NCI-H446 treated with DMSO at 0.1 percent for 48 hours (cell line): ENCODE measurements at regions not wholly inside any gene's neighbourhood (a gene's known extent, or its start where the extent isn't known, plus 50 kb on each side); places are given as distances from the start of the nearest gene placed in this dataset.
A peak's percentile ranks its signal among the peaks of the same experiment; 100 is the strongest.
"Not testable (repeated sequence)": the region's sequence is repeated elsewhere in the genome, so short reads cannot be mapped to it uniquely, and the experiment has no call there.

Experiments
- DNase-seq: peaks from one replicate; lab custom pipeline; 2025; lab: John Stamatoyannopoulos, UW

GRCh38 chr4:141290771-141291170 is 70.1 kb downstream of the ZNF330 start:
- no peak for DNase-seq

DNA sequence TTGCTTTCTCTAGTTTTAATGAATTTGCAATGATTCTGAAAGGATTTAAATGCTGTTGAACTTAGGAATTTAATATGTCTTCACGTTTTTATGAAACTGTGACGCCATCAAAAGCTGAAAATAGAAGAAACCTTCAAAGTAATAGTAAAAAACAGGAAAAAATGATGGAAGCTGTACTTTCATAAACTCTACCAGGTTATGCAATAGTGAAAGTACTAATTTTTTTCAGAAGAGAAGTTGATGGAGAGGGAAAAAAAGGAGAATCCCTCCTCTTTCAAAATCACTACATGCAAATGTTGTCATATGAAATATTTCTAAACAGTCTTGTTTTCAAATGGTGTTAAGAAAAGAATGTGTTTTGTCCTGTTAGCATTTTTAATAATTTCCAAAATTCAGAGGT is 73.6 kb downstream of the ZNF330 start:
- no peak for DNase-seq

DNA sequence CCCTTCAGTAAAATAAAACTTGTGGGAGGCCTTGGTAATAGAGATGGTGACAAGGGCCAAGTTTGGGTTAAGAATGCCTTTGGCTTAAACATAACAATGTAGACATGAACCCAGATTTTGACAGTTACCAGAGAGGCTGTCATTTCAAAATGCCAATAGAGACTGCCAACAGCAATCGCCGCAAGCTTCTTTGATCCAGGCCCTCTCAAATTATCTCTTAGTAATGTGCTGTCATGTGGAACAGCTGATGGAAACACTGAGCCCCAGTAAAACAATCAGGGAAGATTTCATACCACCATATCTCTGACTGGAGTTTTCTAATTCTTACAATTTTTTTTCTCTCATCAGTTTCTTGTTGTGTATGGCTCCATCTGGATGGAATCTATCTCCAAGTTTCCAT is 80.5 kb downstream of the ZNF330 start:
- DNase-seq, result no peak

DNA sequence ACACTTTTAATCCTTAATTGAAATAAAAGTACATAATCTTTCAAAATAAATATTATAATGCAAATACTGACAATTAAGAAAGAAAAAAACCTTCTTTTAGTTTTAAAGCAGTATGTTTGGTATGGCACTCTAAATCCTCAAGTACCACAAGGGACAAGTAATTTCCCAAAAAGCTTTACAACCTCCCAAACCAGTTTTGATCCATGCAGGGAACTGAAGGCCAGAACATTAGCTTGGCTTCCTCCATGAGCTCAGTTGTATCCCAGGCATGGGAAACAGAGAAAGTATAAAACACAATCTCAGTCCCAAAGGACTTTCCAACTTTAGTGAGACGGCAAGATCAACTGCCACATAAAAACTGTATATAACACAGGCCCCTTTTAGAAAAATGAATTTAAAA is 82.2 kb downstream of the ZNF330 start:
- DNase-seq, result no peak

DNA sequence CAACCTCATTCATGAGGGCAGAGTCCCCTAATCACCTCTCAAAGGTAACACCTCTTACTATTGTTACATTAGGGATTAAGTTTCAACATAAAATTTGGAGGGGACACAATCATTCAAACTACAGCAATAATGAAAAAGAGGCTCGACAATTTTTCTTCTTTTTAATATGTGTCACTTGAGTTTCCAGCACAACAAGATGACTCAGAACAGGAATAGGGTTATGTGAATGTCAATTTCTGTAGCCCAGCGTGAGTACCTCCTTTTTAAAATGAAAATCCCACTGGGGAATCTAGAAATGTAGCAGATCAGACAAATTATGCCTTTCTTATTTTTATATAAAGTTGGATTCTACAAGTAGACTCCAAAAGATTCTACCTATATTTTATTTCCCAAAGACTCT is 83.7 kb downstream of the ZNF330 start:
- no peak for DNase-seq

DNA sequence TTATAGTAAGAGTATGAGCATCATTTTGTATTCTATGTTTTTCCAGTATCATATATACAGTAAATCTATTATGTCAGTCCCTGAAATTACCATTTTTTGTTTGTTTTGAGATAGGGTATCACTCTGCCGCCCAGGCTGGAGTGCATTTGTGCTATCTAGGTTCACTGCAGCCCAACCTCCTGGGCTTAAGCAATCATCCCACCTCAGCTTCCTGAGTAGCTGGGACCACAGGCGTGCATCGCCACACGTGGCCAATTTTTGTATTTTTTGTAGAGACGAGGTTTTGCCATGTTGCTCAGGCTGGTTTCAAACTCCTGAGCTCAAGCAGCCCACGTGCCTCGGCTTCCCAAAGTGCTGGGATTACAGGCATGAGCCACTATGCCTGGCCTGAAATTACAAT is 85.6 kb downstream of the ZNF330 start:
- DNase-seq, result no peak

GRCh38 chr4:141307241-141307689 is 86.6 kb downstream of the ZNF330 start:
- DNase-seq, result peak; percentile 7

GRCh38 chr4:141309874-141310273 is 89.2 kb downstream of the ZNF330 start:
- no peak for DNase-seq

- no peak for DNase-seq
Observed at GRCh38 chr4:141311246-141312204, 90.8 kb downstream of the ZNF330 start.

DNA sequence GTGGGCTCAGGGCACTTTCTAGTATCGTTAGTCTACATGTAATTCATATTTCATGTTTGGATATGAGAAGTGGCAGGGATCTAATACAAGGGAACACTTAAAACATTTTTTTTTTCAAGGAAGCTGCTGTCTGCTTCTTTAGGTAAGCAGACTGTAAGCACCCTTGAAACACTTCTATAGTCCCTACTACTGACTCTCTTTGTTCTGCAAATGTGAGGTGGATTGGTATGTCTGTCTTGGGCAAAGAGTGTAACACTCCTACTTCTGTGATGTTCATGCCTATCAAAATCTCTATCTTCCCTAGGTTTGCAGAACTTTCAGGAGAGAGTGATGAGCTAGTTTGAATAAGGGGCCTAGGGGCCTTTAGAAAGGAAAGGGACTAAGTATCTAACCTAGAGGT is 93.9 kb downstream of the ZNF330 start:
- no peak for DNase-seq

DNA sequence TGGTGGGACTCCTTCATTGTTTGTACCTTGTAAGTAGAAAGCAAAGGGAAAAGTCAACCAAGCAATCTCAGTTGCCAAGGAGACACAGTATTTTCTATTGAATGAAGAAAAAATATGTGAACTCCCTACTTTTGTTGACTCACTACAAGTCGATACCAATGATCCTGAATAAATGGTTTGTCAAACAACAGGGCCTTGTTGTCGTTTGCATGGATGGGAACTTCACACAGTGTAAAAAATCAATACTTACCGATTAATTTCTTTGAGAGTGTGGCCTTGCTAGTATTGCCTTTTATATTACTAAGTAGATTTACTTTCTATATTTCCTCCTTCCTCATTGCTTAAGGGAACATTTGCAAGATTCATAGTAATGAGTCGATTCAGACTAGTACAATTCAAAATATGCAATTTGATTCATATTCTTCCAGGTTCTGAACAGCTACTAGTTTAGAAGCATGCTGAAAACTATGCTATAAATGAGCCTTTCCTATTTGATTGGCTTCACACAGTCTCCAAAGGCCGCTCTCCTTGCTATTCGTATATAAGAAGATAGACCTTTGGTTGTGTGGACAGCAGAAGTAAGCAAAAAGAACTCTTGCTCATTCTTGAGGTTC is 108.0 kb downstream of the ZNF330 start:
- no peak for DNase-seq

- DNase-seq, result no peak
Observed at GRCh38 chr4:141329174-141329569, 108.5 kb downstream of the ZNF330 start.

- no peak for DNase-seq
Observed at GRCh38 chr4:141330616-141331015, 109.9 kb downstream of the ZNF330 start.

- DNase-seq, result no peak
Observed at GRCh38 chr4:141331534-141332358, 111.1 kb downstream of the ZNF330 start.

GRCh38 chr4:141332359-141333181 is 111.9 kb downstream of the ZNF330 start:
- not testable (repeated sequence) for DNase-seq

- DNase-seq, result not testable (repeated sequence)
Observed at GRCh38 chr4:141333456-141334230, 112.9 kb downstream of the ZNF330 start.

DNA sequence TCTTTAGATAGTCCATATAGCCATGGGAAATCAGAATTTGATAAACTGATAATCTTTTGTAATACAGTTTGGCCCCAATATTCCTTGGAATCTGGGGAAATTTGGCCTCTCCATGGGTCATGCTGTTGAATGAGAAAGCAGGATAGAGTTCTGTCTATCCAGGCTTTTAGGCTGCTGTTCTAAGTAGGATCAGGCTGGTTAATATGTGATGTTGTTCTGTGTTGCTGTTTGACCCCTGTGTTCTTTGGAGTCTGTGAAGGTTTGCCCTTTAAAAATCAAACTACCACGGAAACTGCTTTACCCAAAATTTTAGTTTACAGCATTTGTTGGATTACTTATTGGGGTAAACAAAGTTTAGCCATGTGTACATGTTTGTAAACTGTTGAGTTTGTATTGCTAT is 114.5 kb downstream of the ZNF330 start:
- DNase-seq, result no peak

DNA sequence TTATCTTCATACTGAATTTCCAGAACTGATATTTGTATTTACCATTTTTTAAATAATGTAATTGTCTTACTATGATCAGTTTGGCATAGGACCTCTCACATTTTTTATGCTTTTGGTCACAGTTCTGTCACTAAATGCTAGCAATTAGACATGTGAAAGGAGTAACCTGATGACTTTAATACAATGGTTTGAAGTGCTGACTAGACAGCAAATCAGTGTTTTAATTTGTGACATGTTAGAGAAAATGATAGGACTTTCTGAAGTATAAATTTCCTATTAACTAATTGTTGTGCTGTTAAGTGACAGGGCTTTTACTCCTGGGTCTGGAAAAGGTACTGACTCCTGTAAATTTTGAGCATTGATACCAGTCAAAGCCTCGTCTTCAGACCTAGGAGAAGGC is 117.5 kb downstream of the ZNF330 start:
- DNase-seq, result no peak

DNA sequence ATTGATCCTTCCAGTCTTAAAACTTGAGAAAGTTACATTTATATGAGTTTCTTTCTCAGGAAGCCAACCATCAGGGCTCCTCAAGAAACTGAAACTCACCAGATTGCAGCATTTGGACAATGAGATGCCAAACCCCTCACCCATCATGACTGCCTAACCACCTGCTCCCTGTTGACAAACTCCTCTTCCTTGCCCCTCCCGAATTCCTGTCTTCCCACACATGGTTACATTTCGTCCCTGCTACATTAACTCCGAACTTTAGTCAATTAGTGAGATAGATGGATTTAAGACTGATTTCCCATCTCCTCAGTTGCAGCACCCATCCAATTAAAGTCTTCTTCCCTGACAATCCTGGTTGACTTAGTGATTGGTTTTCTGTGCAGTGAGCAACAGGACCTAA is 118.7 kb downstream of the ZNF330 start:
- DNase-seq, result no peak

DNA sequence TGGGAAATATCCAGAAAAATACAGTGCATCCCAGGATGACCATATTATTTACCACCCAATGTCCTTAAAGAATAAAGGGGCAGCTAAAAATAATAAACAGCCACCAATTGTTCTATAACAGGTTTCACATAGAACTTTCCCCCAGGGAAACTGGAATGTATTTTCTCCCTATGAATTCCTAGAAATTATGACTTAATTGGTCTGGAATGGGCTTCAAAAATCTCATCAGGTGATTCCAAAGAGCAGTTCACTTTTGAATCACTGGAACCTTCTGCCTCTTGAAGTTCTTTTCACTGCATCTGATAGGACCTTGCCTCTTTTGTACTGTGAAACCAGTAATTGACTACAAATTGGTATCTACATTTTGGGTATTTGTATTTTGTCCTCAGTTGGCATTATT is 119.3 kb downstream of the ZNF330 start:
- DNase-seq, result no peak

- no peak for DNase-seq
Observed at GRCh38 chr4:141340458-141340857, 119.8 kb downstream of the ZNF330 start.
